CD4-positive, alpha-beta T cell treated with Interleukin-4 for 1 hour (primary cell): ENCODE measurements at regions not wholly inside any gene's neighbourhood (a gene's known extent, or its start where the extent isn't known, plus 50 kb on each side); places are given as distances from the start of the nearest gene placed in this dataset.

ENCODE experiments used
- DNase-seq, 2 donors: peaks; one replicate each; pipeline ENCODE4 v3.0.0-alpha.2; 2020 to 2022

DNA sequence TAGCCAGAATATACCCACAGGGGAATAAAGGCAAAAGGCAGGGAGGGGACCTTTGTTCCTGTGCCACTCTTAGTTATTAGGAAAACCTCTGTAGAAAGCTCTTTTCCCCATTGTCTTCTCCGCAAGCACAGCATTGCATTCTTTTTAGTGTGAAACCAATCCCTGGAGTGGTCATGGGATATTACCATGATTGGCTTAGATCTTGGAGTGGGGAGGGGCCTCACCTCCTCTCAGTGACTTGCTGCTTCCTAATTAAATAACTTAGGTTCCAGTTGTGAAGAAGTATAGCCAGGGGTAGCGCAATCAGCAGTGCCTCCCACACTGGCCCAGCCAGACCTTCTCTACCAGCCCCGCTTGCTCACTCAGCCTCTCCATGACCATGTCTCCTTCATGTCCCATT lies 49.9 kb upstream of the AFF3 start:
- no peak for DNase-seq
